CD4-positive, alpha-beta T cell treated with Interleukin-6 for 4 hours (primary cell): ENCODE measurements at regions not wholly inside any gene's neighbourhood (a gene's known extent, or its start where the extent isn't known, plus 50 kb on each side); places are given as distances from the start of the nearest gene placed in this dataset.
A peak's percentile ranks its signal among the peaks of the same experiment; 100 is the strongest.

Experiments
- DNase-seq: peaks from one replicate; pipeline ENCODE4 v3.0.0-alpha.2; 2020; ENCODE audit warnings: mixed read lengths

GRCh38 chr3:19093084-19093483 is 55.2 kb upstream of the KCNH8 start:
- DNase-seq: no peak

GRCh38 chr3:19077388-19077787 is 70.9 kb upstream of the KCNH8 start:
- DNase-seq: no peak

GRCh38 chr3:19075037-19075436 is 73.3 kb upstream of the KCNH8 start:
- no peak for DNase-seq

- DNase-seq: no peak
These were observed 73.9 kb upstream of the KCNH8 start for GRCh38 chr3:19074257-19074900.

- DNase-seq: no peak
These were observed 74.8 kb upstream of the KCNH8 start for GRCh38 chr3:19073341-19074105.

- no peak for DNase-seq
These were observed 78.0 kb upstream of the KCNH8 start for GRCh38 chr3:19070325-19070724.

- no peak for DNase-seq
These were observed 83.3 kb upstream of the KCNH8 start for GRCh38 chr3:19065027-19065426.

- no peak for DNase-seq
These were observed 84.4 kb upstream of the KCNH8 start for GRCh38 chr3:19063936-19064335.

- no peak for DNase-seq
These were observed 87.9 kb upstream of the KCNH8 start for GRCh38 chr3:19060404-19060803.

GRCh38 chr3:19052874-19053273 is 95.4 kb upstream of the KCNH8 start:
- no peak for DNase-seq

- DNase-seq: no peak
These were observed 101.9 kb upstream of the KCNH8 start for GRCh38 chr3:19046440-19046839.

GRCh38 chr3:19030522-19030839 is 117.8 kb upstream of the KCNH8 start:
- peak; percentile 9 for DNase-seq

GRCh38 chr3:19029837-19030521 is 118.3 kb upstream of the KCNH8 start:
- no peak for DNase-seq

- DNase-seq: no peak
These were observed 122.9 kb upstream of the KCNH8 start for GRCh38 chr3:19025441-19025840.

- DNase-seq: no peak
These were observed 125.8 kb upstream of the KCNH8 start for GRCh38 chr3:19022546-19022945.

- no peak for DNase-seq
These were observed 131.5 kb upstream of the KCNH8 start for GRCh38 chr3:19016851-19017250.

- DNase-seq: no peak
These were observed 134.4 kb upstream of the KCNH8 start for GRCh38 chr3:19013879-19014278.

- DNase-seq: no peak
These were observed 135.5 kb upstream of the KCNH8 start for GRCh38 chr3:19012846-19013245.

- no peak for DNase-seq
These were observed 145.7 kb upstream of the KCNH8 start for GRCh38 chr3:19002606-19003005.

- DNase-seq: no peak
These were observed 150.2 kb upstream of the KCNH8 start for GRCh38 chr3:18998069-18998468.

- DNase-seq: no peak
These were observed 155.6 kb upstream of the KCNH8 start for GRCh38 chr3:18992709-18993108.

GRCh38 chr3:18989237-18989795 is 159.0 kb upstream of the KCNH8 start:
- DNase-seq: no peak

GRCh38 chr3:18988614-18989229 is 159.6 kb upstream of the KCNH8 start:
- no peak for DNase-seq
